Activated CD4-positive, alpha-beta T cell treated with anti-CD3 and anti-CD28 coated beads, Interleukin-2, amount 50 U/mL, for 16 hours (primary cell): ENCODE measurements at regions not wholly inside any gene's neighbourhood (a gene's known extent, or its start where the extent isn't known, plus 50 kb on each side); places are given as distances from the start of the nearest gene placed in this dataset.

Source experiments
- DNase-seq: peaks from one replicate; pipeline ENCODE4 v3.0.0-alpha.2; 2020

DNA sequence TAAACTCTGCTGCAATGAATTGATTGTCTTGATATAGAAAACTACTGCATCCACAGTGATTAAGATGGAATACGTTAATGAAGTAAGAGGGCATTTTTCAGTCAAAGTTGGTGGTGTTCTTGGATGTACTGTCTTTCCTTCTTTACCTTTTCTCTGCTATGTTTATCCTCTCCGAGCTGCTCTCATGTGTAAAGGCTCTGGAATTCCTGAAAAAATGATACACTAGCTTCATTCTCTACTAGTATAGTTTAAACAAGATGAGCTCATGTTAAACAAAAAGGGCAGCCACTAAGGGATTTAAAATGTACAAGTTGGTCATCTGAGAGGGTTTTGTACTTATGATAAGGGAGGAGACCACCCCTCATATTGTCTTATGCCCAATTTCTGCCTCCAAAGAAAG, 504.6 kb upstream of the NECTIN3 start:
- DNase-seq, result no peak

DNA sequence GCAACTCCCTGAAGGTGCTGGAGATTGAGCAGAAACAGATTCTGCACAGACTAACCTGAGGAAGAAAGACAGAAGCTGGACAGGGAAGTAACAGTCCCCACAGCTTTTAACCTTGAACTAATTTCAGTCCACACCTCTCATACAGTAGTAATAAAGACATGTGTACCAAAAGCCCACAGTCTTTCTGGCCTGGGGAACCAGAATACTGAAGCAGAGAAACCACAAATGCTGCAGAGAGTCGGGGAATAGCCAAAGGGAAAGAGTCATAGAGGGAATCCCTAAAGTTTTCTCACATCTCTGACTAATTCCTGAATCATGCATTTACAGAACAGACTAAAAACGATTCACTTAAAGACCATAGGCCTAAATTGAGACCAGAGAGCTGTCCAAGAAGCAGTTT, 503.4 kb upstream of the NECTIN3 start:
- peak; percentile 40 for DNase-seq

DNA sequence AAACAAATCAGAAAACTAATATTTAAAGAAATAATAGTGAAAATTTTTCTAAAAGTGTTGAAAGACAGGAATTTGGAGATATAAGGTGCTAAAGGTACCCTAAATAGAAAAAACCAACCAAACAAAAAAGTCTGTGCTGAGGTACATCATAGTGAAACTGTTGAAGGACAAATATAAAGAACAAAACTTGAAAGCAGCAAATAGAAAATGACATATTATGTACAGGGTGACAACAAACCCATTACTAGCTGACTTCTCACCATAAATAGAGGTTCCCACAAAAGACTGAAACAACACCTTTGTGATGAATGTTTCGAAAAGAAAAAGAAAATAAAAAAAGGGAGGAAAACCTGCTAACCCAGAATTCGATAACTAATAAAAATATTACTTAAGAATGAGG, 502.5 kb upstream of the NECTIN3 start:
- no peak for DNase-seq

DNA sequence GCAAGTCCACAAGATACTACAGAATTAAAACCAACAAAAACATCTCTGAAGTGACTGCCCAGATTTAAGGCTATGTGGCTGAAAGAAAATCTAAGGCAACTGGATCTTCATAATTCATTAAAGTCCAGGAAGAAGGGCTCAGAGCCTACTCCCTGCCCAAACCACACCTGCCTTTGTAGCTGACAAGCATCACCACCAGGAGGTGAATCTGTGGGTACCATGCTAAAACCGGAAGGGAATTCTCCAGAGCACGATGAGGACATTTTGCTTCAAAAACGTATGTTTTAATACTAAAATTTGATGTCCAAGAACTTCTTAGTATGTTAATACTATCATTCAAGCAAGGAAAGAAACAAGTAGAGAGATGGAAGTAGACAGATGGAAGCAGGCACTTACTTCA, 495.9 kb upstream of the NECTIN3 start:
- no peak for DNase-seq

DNA sequence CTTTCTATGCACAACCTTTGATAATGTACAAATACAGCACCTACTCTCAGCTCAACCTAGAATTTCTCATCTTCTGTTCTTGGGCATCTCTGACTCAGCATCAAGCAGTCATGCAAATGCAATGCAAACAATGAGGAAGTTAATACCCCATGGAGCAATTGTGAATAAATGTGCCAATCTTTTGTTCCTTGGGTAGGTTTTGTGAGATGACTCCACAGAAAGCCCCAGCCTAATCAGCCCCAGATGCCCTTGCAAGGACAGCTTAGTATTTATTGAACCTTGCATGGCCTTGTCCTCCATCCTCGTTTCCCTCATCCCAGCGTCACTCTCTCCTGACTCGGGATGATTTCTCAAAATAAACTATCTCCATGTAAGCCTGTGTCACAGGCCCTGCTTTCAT, 494.7 kb upstream of the NECTIN3 start:
- DNase-seq, result no peak

DNA sequence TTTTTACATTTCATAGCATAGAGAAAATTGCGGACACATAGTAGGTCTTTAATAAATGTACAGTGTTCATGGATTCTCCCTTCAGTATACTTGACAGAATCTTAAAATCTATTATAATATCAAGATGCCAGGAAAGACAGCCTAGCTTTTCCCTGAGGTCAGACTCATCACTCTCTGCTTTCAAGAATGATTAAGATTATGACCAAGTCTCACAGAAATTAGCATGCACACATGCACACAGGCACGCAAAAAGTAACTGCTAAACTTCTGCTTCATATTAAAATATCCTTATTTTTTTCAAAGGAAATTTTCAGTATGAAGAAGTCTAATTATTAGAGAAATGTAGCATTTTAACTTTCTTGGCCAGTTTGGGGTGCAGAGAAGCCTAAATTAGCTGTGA, 493.8 kb upstream of the NECTIN3 start:
- no peak for DNase-seq

DNA sequence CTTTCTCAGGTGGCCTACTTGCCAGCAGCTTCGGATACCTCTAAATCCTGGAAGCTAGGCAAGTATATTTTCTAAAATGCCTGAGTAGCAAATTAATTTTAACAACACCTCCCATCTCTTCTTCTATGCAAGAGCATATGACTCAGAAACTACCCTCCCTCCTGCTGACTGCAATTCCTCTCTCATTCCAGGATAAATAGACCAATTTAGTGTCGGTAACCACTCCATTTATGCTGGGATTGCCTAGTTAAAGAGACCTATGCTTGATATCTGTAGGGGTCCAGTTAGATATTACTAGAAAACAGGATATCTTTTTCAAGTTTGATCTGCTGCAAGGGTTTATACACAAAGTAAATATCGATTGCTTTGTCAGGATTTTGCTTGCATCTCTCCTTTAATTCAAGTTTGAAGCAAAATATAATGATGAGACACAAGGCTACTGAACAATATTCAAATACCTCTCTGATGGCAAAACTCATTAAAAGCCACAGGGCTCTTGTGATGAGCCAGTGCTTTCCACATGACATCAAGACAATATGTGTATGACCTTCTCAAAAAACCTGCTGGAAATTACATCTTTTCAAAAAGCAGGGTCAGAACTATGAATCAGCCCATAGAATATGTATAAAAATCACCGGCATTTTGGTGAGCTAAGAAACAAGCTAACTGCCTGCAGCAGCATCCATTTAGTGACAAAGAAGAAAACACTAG, 491.6 kb upstream of the NECTIN3 start:
- DNase-seq, result no peak

DNA sequence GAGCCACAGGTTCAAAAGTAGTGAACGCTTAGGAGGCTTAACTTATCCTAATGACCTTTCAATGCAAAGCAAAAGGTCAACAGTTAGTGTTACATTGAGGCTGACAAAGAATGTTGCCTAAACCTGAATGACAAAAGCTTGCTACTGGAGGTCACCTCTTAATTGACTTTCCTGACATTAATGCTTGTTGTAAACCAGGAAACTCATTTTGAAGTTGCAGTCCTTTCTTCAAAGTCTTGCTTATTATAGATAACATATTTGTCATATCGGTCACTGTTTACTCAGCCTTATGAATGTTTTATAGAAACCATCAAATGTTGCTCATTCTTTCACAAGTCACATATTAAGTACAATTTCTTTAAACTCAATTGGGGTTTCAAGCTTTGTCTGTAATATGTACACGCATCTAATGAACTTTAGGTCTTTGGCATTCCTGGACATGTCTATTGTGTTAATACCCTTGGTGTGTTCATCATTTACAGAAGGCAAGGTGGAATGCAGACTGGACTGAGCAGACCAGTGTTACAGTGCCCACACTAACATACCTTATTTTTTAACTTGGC, 488.2 kb upstream of the NECTIN3 start:
- DNase-seq, result no peak

DNA sequence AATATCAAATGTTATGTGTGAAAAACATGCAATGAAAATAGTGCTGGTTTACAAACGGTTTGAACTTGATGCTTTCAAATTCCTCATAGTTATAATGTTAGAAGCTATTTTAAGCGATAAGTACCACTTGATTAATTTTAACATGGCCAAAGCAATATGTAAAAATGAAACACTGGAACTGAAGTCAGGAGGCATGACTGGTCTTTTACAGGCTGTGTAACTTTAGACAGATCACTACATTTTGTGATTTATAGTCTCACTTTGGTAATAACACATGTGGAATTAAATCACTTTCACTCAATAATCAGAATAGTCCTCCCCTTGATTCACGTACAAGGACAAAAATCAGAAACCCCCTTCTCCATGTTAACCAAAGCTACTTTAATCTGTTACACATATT, 482.7 kb upstream of the NECTIN3 start:
- no peak for DNase-seq

DNA sequence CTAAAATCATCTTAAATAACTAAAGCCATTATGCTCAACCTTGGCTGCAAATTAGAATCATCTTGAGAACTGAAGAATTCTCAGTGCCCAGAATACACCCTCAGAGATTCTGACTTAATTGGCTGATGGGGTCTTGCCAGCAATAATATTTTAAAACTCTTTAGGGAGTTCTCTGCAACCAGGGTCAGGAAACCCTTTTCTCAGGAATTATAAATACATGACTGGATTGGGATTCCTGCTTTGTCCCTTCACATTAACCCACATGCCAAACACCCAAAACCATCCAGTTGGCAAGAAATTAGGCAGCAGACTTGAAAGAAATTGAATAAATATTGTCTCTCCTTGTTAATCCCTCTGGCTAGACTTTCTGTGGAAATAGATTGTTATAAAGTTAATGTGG, 482.3 kb upstream of the NECTIN3 start:
- no peak for DNase-seq

DNA sequence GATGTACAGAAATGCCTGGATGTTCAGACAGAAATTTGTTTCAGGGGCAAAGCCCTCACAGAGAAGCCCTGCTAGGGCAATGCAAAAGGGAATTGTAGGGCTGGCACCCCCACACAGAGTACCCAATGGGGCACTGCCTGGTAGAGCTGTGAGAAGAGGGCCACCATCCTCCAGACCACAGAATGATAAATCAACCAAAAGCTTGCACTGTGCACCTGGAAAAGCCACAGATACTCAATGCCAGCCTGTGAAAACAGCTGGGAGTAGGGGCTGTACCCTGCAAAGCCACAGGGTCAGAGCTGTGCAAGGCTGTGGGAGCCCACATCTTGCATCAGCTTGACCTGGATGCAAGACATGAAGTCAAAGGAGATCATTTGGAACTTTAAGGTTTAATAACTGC, 477.9 kb upstream of the NECTIN3 start:
- no peak for DNase-seq

DNA sequence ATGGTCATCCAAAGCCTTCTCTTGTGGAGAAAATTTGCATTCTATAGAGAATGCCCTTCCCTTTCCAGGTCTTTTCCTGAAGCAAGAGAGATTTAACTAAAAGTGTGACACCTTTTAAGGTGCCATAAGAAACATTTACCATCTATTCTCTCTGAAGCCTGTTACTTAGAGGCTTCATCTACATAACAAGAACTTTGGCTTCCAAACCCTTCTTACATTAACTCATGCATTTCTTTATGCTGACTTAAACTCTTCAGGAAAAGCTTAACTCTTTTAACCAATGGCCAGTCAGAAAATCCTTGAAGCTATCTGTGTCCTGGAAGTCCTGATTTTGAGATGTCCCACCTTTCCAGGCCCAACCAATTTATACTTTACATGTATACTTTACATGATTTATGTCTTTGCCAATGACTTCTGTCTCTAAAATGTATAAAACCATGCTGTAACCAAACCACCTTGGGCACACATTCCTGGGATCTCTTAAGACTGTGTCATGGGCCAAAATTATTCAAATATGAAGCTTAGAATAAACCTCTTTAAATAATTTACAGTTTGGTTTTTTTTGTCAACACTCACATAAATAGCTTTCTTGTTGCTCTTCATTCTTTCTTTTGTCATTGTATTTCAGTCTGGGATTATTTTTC, 472.6 kb upstream of the NECTIN3 start:
- DNase-seq, result no peak

DNA sequence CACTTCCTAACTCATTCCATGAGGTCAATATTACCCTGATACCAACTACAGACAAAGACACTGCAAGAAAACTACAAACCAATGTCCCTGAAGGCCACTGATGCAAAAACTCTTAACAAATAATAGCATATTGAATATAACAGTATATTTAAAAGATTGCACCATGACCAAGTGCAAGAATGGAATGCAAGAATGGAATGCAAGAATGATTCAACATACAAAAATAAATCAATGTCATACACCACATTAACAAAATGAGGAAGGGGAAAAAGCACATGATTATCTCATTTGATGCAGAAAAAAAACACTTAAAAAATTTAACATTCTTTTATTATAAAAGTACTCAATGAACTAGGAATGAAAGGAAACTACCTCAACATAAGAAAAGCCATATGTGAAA, 463.1 kb upstream of the NECTIN3 start:
- DNase-seq, result no peak

DNA sequence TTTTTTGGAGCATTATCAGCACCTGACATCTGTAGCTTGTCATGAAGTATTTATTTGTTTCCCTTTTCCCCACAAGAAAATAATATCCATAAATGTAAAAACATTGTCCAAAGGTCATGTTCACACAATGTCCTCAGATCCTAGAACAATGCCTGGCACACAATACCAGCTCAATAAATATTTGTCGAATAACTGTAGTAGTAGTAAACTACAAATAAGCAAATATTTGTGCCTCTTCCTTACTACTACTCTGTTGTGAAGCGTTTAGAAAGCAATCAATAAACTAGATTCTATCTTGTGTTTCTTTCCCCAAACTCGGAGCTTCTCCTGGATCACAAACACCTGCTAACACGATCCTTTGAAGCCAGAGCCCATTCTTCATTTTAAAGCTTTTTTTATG, 459.6 kb upstream of the NECTIN3 start:
- DNase-seq, result no peak

DNA sequence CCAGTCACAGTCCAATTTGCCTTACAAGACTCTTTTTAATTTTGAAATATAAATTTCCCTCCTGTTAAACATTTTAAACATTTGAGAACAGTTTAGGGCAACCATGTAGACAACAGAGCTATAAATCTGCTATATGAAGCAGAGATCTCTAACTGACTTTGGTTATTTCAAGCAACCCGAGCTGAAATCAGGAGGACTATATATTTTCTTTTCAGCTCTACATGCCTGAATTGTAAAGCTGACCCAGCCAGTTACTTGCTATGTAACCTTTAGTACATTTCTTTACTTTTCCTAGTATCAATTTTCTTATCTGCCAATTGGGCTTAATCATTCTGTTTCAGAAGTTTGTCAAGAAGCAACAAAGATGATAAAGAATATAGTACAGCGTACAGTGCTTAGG, 457.4 kb upstream of the NECTIN3 start:
- DNase-seq, result no peak

DNA sequence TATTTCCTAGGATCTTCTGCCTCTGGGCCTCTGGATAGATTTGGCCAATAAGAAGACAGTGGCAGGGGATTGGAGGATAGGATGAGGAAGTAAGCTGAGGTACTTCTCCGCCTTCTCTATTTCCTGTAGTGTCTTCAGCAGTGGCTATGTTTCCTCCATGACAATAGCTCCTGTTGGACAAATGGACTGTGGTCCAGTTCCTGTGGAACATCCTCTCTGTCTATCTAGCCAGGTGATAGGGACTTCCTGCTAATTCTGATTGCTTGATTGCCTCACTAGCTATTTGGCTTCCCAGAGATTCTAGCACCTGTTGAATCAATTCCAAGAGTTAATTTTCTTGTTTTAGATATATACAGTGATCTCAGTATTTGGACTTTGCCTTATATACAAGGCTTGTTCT, 456.2 kb upstream of the NECTIN3 start:
- DNase-seq, result no peak

DNA sequence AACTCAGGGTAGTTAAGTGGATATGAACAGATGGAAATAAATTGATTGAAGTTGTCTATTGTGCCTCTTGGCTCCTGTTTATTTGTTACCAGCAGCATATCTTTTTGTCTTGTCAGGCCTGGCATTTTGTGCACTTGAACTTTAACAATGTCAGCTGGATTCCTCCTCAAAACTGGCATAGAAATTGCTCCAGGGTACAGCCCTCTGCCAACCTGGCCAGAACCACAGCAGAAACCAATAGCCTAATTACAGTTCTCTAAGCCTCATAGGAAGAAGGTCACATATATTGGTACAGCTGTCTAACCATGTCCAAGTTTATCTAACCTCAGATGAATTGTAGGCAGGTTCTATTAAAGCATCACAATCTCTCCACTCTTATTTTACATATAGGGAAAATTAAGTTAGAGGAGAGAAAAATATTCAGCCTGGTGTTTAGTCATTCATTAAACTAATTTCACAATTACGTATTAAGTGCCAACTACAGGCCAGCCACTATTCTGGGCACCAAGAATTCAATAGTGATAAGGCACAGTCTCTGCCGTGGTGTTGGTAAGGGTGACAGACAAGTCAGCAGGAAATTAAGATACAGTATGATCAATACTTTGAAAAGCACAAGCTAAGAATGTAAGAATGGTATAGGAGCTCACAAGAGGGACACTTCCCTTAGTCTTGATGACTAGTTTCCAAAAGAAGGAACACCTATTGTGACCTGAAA, 452.9 kb upstream of the NECTIN3 start:
- no peak for DNase-seq

DNA sequence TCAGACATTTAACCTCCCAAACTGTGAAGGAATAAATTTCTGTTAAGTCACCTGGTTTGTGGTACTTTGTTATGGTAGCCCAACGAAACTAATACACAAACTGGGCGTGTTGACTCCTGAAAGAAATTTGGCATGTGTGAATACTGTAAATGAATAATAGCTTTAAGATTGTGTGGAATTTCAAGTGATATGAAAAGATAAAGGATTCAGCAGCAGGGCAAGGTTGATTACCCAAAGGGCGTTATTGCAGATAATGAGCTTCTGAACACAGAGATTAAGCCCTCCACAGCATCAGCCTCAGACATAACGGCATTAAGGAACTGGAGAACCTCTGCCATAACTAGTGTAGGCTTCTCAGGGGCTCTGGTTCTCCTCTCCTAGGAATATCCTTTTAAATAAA, 451.5 kb upstream of the NECTIN3 start:
- DNase-seq, result no peak

DNA sequence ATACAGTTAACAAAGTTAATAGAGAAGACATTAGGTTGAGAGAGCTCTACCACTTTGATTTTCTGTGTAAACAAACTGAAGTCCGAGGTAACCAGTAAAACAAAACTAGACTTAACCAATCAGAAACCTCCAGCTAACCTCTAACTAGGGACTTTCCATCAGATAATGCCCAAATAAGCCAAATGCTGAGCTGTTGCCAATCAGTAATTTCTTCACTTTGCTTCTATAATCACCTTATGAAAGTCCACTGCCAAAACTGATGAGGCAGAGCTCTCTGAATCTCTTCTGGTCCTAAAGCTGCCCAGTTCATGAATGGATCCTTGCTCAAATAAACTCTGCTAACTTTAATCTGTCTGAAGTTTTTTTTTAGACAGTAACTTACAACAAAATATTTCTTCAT, 448.0 kb upstream of the NECTIN3 start:
- DNase-seq, result peak; percentile 2

DNA sequence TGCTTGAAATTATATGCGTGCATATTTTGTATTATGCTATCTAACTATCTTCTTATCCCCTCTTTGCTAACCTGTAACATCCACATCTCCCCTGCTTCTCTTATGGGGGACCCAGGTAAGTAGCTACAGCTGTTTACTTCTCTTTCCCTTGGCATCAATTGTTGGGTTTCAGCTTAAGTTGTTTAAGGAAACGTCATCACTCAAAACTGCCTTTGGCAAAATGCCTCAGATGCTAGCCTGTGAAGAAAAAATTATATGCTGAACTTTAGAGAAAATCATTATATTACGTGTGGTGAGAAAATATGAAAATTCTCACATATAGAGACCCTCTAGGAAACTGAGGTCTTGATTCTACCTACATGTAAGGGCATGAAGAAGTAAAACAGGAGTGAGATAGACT, 447.0 kb upstream of the NECTIN3 start:
- no peak for DNase-seq

DNA sequence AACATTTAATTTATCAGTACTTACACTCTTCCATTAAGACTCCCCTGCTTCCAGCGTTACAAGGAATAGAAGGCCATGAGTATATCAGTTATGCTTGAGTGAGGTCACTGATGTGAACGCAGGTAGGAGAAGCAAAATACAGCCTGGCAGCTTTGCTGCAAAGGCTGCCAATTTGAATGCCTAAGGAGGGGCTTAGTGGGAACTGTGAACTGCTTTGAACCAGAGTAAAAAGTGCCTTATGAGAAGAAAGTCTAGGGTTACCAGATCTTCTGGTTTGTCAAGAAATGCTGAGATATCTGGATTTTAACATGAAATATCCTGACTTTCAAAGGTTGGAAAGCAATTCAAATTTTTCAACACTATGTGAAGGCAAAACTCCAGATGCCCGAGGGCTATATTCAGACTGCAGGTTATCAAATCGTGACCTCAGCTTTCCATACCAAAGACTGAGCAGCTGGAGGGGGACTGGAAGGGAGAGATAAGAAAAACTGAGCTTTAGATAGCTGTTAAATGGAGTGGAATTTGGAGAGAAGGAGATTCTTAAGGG, 446.3 kb upstream of the NECTIN3 start:
- DNase-seq, result no peak

DNA sequence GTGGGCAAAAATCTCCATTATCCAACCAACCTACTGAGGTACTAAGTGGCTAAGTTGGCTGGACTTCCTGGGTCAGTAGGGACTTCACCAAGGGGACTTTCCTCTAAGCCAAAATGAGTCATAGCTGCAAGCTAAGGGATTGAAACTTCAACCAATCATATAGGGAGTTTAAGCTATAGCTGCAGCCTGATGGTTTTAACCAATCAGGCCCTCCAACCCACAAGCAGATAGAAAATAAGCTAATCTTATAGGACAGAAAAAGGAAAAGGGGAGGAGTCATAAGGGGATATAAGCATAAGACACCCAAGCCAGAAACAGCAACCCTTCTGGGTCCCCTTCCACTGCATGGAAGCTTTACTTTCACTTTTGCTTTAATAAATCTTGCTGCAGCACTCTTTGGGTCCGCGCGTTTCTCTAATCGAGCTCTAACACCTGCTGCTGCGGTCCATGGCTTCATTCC, 444.9 kb upstream of the NECTIN3 start:
- peak; percentile 10 for DNase-seq

DNA sequence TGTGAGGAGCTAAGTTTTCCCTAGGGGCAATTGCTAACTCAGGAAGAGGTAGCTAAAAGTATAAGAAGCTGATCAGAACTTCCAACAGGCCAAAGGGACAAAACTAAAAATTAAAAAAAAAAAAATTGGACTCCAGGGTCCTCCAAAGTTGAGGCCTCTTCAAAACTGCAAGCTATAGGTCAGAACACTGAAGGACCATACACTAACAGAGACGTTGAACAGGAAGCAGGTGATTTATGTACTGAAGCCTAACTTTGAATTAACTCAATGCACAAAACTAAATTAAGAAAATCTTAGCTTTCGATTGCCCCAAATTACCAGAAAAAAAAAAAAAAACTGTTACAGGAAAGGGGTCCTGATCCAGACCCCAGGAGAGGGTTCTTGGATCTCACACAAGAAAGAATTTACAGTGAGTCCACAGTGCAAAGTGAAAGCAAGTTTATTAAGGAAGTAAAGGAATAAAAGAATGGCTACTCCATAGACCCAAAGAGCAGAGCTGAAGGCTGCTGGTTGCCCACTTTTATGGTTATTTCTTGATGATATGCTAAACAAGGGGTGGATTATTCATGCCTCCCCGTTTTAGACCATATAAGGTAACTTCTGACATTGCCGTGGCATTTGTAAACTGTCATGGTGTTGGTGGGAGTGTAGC, 442.8 kb upstream of the NECTIN3 start:
- no peak for DNase-seq
